Right lobe of liver (tissue), 6 donors: ENCODE measurements at regions not wholly inside any gene's neighbourhood (a gene's known extent, or its start where the extent isn't known, plus 50 kb on each side); places are given as distances from the start of the nearest gene placed in this dataset.

Experiments
- ATAC-seq, 4 donors: fragments of 200-7000 bp; cut with Tn5 transposase; one replicate each; pipeline ENCODE4 v1.9.1; 2020; ENCODE audit warnings: mild to moderate bottlenecking in 4 of 4, moderate library complexity in 4 of 4
- DNase-seq, 3 donors: peaks; one replicate each; pipeline ENCODE4 v3.0.0-alpha.2; 2020
- H3K27ac ChIP-seq, 3 donors: fragments of 200-600 bp; one replicate each; pipeline ENCODE4 v1.8.0; 2022
- H3K27me3 ChIP-seq, 2 donors: fragments of 200-600 bp; one replicate each; pipeline ENCODE4 v1.8.0; 2022
- H3K36me3 ChIP-seq, 4 donors: fragments of 200-600 bp; sonication (generic) in 1 of 4; one replicate each; pipeline versions ENCODE4 v1.5.1 to v1.8.0; 2017 to 2022; ENCODE audit warnings: control low read depth in 1 of 4
- H3K4me1 ChIP-seq, 4 donors: fragments of 200-600 bp; sonication (generic) in 1 of 4; one replicate each; pipeline versions ENCODE4 v1.5.1 to v1.8.0; 2017 to 2022; ENCODE audit warnings: control low read depth in 1 of 4
- H3K4me3 ChIP-seq, 3 donors: fragments of 200-600 bp; one replicate each; pipeline ENCODE4 v1.8.0; 2022
- H3K9me3 ChIP-seq, 4 donors: fragments of 200-600 bp; sonication (generic) in 1 of 4; one replicate each; pipeline versions ENCODE4 v1.5.1 to v1.8.0; 2017 to 2022; ENCODE audit warnings: control low read depth in 1 of 4
- CTCF ChIP-seq, 4 donors: fragments of 200-600 bp in 3 of 4; fragments of 450-650 bp in 1 of 4; IDR thresholded peaks; one replicate each; pipeline versions ENCODE4 v1.5.1 to v1.8.0; 2016 to 2022; ENCODE audit warnings: antibody characterized with exemption in 4 of 4, mild to moderate bottlenecking in 2 of 4
- POLR2A ChIP-seq: fragments of 450-650 bp; IDR thresholded peaks from one replicate; pipeline ENCODE4 v1.6.1; 2017; ENCODE audit warnings: antibody characterized with exemption, mild to moderate bottlenecking
- WGBS: methylation state at CpG from one replicate; pipeline ENCODE4 v1.1.6; 2018; ENCODE audit warnings: low coverage, low lambda C conversion rate; ENCODE audit not compliant: insufficient coverage; ENCODE audit errors: missing lambda C conversion rate; 5-methylcytosine and 5-hydroxymethylcytosine counted together
- intact Hi-C, 2 donors: fragments of 100-400 bp; cut with DNase I; formaldehyde crosslinking; loops; one replicate each; pipeline versions ENCODE4 v1.11.2 to v1.14.1; 2022
- donor health status: DM: no; HTN: yes; CAD: no.
- donor health status: DM: no; HTN: no; CAD: no.
- donor health status: DM: no; HTN: no; CAD: no.
- donor health status: DM: no; HTN: yes; CAD: no.
- donor health status: DM: no; HTN: yes; CAD: no.

GRCh38 chr1:22196041-22196440 is 53.1 kb upstream of the WNT4 start:
- no peaks in the 10 kb centered on the region for H3K9me3 ChIP-seq
- H3K4me3 ChIP-seq: no peak overlapping the region
- H3K27ac ChIP-seq: no peak overlapping the region
- WGBS: 66% methylated on average over 3 of the region's 3 CpGs
- DNase-seq (no peak), ATAC-seq (no peak)
- H3K4me1 ChIP-seq: no peaks in the 10 kb centered on the region
- intact Hi-C loops: no loop called here
- no peaks in the 10 kb centered on the region for H3K27me3 ChIP-seq
- H3K36me3 ChIP-seq: no peaks in the 10 kb centered on the region
- no peak for TF ChIP-seq CTCF (IDR thresholded peaks at IDR 0.05)

GRCh38 chr1:22196641-22197040 is 53.7 kb upstream of the WNT4 start:
- Histone ChIP-seq H3K27ac (no peak overlapping the region), H3K9me3 (no peaks in the 10 kb centered on the region), H3K4me1 (no peaks in the 10 kb centered on the region), H3K36me3 (no peaks in the 10 kb centered on the region), H3K27me3 (no peaks in the 10 kb centered on the region), H3K4me3 (no peak overlapping the region)
- WGBS: 81% methylated on average over 6 of the region's 6 CpGs
- TF ChIP-seq CTCF (IDR thresholded peaks at IDR 0.05) (no peak), POLR2A (no peak)
- ATAC-seq (no peak), DNase-seq (no peak)
- intact Hi-C loops: no loop called here

GRCh38 chr1:22197644-22198043 is 54.7 kb upstream of the WNT4 start:
- no peaks in the 10 kb centered on the region for H3K27me3 ChIP-seq
- no peaks in the 10 kb centered on the region for H3K36me3 ChIP-seq
- no peaks in the 10 kb centered on the region for H3K4me1 ChIP-seq
- no peaks in the 10 kb centered on the region for H3K9me3 ChIP-seq
- 80% methylated on average over 1 of the region's 2 CpGs for WGBS
- intact Hi-C loops: no loop called here
- DNase-seq: no peak
- H3K4me3 ChIP-seq: no peak overlapping the region
- TF ChIP-seq CTCF (IDR thresholded peaks at IDR 0.05): no peak
- TF ChIP-seq POLR2A: no peak
- H3K27ac ChIP-seq: no peak overlapping the region
- ATAC-seq: no peak

- DNase-seq (no peak), ATAC-seq (no peak)
- 13% methylated on average over 1 of the region's 1 CpG for WGBS
- Histone ChIP-seq H3K9me3 (no peaks in the 10 kb centered on the region), H3K4me1 (no peaks in the 10 kb centered on the region), H3K27ac (no peak overlapping the region), H3K36me3 (no peaks in the 10 kb centered on the region), H3K27me3 (no peaks in the 10 kb centered on the region), H3K4me3 (no peak overlapping the region)
- intact Hi-C loops: no loop called here
- TF ChIP-seq POLR2A (no peak), CTCF (IDR thresholded peaks at IDR 0.05) (no peak)
Observed at GRCh38 chr1:22201023-22201422, 58.1 kb upstream of the WNT4 start.

GRCh38 chr1:22203335-22203734 is 60.4 kb upstream of the WNT4 start:
- intact Hi-C loops: no loop called here
- no peak for DNase-seq
- Histone ChIP-seq H3K27me3 (peaks cover 0 to 15% of the 10 kb centered on the region in 2 donors), H3K9me3 (no peaks in the 10 kb centered on the region), H3K36me3 (no peaks in the 10 kb centered on the region), H3K27ac (no peak overlapping the region), H3K4me1 (no peaks in the 10 kb centered on the region), H3K4me3 (no peak overlapping the region)
- TF ChIP-seq CTCF (IDR thresholded peaks at IDR 0.05) (no peak), POLR2A (no peak)
- no peak for ATAC-seq
- 64% methylated on average over 1 of the region's 1 CpG for WGBS
